Keratinocyte (primary cell): ENCODE measurements at regions not wholly inside any gene's neighbourhood (a gene's known extent, or its start where the extent isn't known, plus 50 kb on each side); places are given as distances from the start of the nearest gene placed in this dataset.

Experiments
- DNase-seq: peaks from one replicate; pipeline ENCODE4 v3.0.0-alpha.2; 2011; ENCODE audit warnings: low read depth, missing footprints, low spot score
- FAIRE-seq: peaks from 2 replicates; lab custom pipeline; 2011; peaks lifted over from hg19 to GRCh38; lab: Jason Lieb, UNC
- H2AFZ ChIP-seq: 2 replicates; pipeline ENCODE4 v1.6.0; 2012; ENCODE audit warnings: low read length, control low read depth, inconsistent platforms; ENCODE audit not compliant: control insufficient read depth
- H3K27ac ChIP-seq: 2 replicates; pipeline ENCODE4 v1.5.1; 2011; ENCODE audit warnings: low read length; ENCODE audit not compliant: control insufficient read depth, insufficient read depth
- H3K27me3 ChIP-seq: 3 replicates; pipeline ENCODE4 v1.6.0; 2011; ENCODE audit warnings: low read length; ENCODE audit not compliant: control insufficient read depth, insufficient read depth; ENCODE audit errors: extremely low read depth
- H3K36me3 ChIP-seq, 2 experiments: 2 replicates in 1 of 2; 3 replicates in 1 of 2; pipeline ENCODE4 v1.5.1; 2011; ENCODE audit warnings: low read length in 2 of 2, mild to moderate bottlenecking in 1 of 2; ENCODE audit not compliant: control insufficient read depth in 2 of 2, insufficient read depth in 2 of 2; ENCODE audit errors: extremely low read depth in 1 of 2
- H3K4me1 ChIP-seq: 3 replicates; pipeline ENCODE4 v1.5.1; 2011; ENCODE audit warnings: low read length; ENCODE audit not compliant: control insufficient read depth, insufficient read depth; ENCODE audit errors: extremely low read depth
- H3K4me2 ChIP-seq: 3 replicates; pipeline ENCODE4 v1.6.0; 2011; ENCODE audit warnings: low read depth, low read length; ENCODE audit not compliant: control insufficient read depth, insufficient read depth; ENCODE audit errors: extremely low read depth
- H3K4me3 ChIP-seq, 3 experiments: fragments of 200-600 bp in 1 of 3; sonication (generic) in 1 of 3; 2 replicates in 2 of 3; 3 replicates in 1 of 3; pipeline ENCODE4 v1.5.1; 2011 to 2016; ENCODE audit warnings: low read length in 3 of 3, mild to moderate bottlenecking in 3 of 3, control low read depth in 2 of 3, inconsistent platforms in 1 of 3, low read depth in 1 of 3, mixed read lengths in 1 of 3, mixed run types in 1 of 3, moderate library complexity in 1 of 3; ENCODE audit not compliant: control insufficient read depth in 2 of 3, insufficient read depth in 2 of 3; ENCODE audit errors: extremely low read depth in 1 of 3
- H3K79me2 ChIP-seq: 2 replicates; pipeline ENCODE4 v1.6.0; 2012; ENCODE audit warnings: low read length; ENCODE audit not compliant: control insufficient read depth, insufficient read depth
- H3K9ac ChIP-seq: 3 replicates; pipeline ENCODE4 v1.6.0; 2011; ENCODE audit warnings: low read length; ENCODE audit not compliant: control insufficient read depth, insufficient read depth; ENCODE audit errors: extremely low read depth
- H3K9me1 ChIP-seq: 3 replicates; pipeline ENCODE4 v1.6.0; 2011; ENCODE audit warnings: low read length; ENCODE audit not compliant: control insufficient read depth, insufficient read depth; ENCODE audit errors: extremely low read depth
- H3K9me3 ChIP-seq: 2 replicates; pipeline ENCODE4 v1.5.1; 2012; ENCODE audit warnings: low read depth, low read length; ENCODE audit not compliant: control insufficient read depth
- H4K20me1 ChIP-seq: 3 replicates; pipeline ENCODE4 v1.6.0; 2011; ENCODE audit warnings: low read length; ENCODE audit not compliant: control insufficient read depth, insufficient read depth; ENCODE audit errors: extremely low read depth
- EZH2 ChIP-seq: IDR thresholded peaks from one replicate; pipeline ENCODE4 v1.6.1; 2012; ENCODE audit warnings: inconsistent platforms, mild to moderate bottlenecking, low read length, moderate library complexity
- dilution Hi-C: fragments of 300-500 bp; cut with MboI; formaldehyde crosslinking; loops from one replicate; pipeline ENCODE4 v1.7.0; 2020; ENCODE audit warnings: low sequenced_read_pairs; ENCODE audit not compliant: extremely low pct_ligation_motif_present
- TF ChIP-seq, protein P1 (sequence below), 3 experiments: IDR thresholded peaks in 1 of 3; conservative IDR thresholded peaks in 1 of 3; optimal IDR thresholded peaks in 1 of 3; 2 replicates in 2 of 3; 3 replicates in 1 of 3; pipeline versions ENCODE3 to v1.5.1; 2011; ENCODE audit warnings: low read length in 3 of 3, mild to moderate bottlenecking in 3 of 3, moderate library complexity in 2 of 3, control low read depth in 1 of 3, inconsistent platforms in 1 of 3; ENCODE audit not compliant: insufficient read depth in 2 of 3; ENCODE audit errors: extremely low read depth in 1 of 3

DNA sequence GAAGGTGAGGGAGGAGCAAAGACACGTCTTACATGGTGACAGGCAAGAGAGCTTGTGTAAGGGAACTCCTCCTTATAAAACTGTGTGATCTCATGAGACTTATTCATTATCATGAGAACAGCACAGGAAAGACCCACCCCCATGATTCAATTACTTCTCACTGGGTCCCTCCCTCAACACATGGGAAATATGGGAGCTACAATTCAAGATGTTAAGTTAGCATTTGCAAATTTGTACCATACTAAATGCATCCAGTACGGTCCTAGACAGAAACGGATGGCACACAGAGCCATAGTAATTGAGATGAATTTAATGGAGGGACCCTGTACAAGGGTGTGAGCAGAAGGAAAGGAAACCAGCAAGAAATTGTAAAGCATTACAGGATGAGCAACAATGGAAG, 765.8 kb upstream of the API5 start:
- dilution Hi-C loops = no loop called here
- no peak for FAIRE-seq
- H3K27me3 ChIP-seq = no peaks in the 10 kb centered on the region

DNA sequence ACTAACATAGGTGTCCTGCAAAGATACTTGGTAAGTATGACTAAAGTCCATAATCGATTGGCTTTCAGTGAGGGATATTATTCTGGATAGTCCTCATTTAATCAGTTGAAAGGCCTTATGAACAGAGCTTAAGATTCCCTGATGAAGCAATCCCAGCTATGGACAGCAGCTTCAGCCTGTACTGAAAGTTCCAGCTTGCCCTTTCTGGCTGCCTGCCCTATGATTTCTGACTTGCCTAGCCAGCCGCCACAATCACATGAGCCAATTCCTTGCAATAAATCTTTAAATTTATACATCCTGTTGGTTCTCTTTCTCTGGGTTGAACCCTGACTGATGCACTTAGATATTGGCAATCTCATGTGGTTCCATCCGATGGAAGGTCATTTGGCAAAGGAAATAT, 759.0 kb upstream of the API5 start:
- dilution Hi-C loops = no loop called here

More for the DNA sequence above, 765.8 kb upstream of the API5 start:
- DNase-seq = no peak
- TF ChIP-seq, protein P1, sequence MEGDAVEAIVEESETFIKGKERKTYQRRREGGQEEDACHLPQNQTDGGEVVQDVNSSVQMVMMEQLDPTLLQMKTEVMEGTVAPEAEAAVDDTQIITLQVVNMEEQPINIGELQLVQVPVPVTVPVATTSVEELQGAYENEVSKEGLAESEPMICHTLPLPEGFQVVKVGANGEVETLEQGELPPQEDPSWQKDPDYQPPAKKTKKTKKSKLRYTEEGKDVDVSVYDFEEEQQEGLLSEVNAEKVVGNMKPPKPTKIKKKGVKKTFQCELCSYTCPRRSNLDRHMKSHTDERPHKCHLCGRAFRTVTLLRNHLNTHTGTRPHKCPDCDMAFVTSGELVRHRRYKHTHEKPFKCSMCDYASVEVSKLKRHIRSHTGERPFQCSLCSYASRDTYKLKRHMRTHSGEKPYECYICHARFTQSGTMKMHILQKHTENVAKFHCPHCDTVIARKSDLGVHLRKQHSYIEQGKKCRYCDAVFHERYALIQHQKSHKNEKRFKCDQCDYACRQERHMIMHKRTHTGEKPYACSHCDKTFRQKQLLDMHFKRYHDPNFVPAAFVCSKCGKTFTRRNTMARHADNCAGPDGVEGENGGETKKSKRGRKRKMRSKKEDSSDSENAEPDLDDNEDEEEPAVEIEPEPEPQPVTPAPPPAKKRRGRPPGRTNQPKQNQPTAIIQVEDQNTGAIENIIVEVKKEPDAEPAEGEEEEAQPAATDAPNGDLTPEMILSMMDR (optimal IDR thresholded peaks at IDR 0.05 in 1 of 3, IDR thresholded peaks at IDR 0.05 in 1 of 3, conservative IDR thresholded peaks at IDR 0.05 in 1 of 3; ENCODE audit: extremely low read depth in 1 of 3, insufficient read depth in 2 of 3, low read length in 3 of 3) = no peak
- Histone ChIP-seq H3K9me3 (no peaks in the 10 kb centered on the region), H2AFZ (no peak overlapping the region), H3K9me1 (no peaks in the 10 kb centered on the region), H3K79me2 (no peaks in the 10 kb centered on the region), H3K4me2 (no peak overlapping the region), H4K20me1 (no peaks in the 10 kb centered on the region), H3K27ac (no peak overlapping the region), H3K4me1 (peaks cover 5% of the 10 kb centered on the region), H3K9ac (no peak overlapping the region), H3K36me3 (no peaks in the 10 kb centered on the region), H3K4me3 (no peak overlapping the region)

More for the DNA sequence above, 759.0 kb upstream of the API5 start:
- Histone ChIP-seq H3K27ac (no peak overlapping the region), H3K9ac (no peak overlapping the region), H2AFZ (no peak overlapping the region), H3K27me3 (no peaks in the 10 kb centered on the region), H4K20me1 (no peaks in the 10 kb centered on the region), H3K79me2 (no peaks in the 10 kb centered on the region), H3K4me2 (no peak overlapping the region), H3K9me3 (no peaks in the 10 kb centered on the region), H3K36me3 (no peaks in the 10 kb centered on the region), H3K4me1 (no peaks in the 10 kb centered on the region), H3K9me1 (no peaks in the 10 kb centered on the region), H3K4me3 (no peak overlapping the region)
- DNase-seq (no peak), FAIRE-seq (no peak)
- TF ChIP-seq EZH2 = no peak
- TF ChIP-seq, protein P1 (optimal IDR thresholded peaks at IDR 0.05 in 1 of 3, IDR thresholded peaks at IDR 0.05 in 1 of 3, conservative IDR thresholded peaks at IDR 0.05 in 1 of 3; ENCODE audit: extremely low read depth in 1 of 3, insufficient read depth in 2 of 3, low read length in 3 of 3) = no peak
